ENCODE measurements at regions not wholly inside any gene's neighbourhood (a gene's known extent, or its start where the extent isn't known, plus 50 kb on each side); places are given as distances from the start of the nearest gene placed in this dataset.
"Not testable (repeated sequence)": the region's sequence is repeated elsewhere in the genome, so short reads cannot be mapped to it uniquely, and the experiment has no call there.

- no peak for FAIRE-seq
Measured at GRCh38 chr5:154618696-154619095, 136.5 kb upstream of the LARP1 start.

- no peak for FAIRE-seq
Measured at GRCh38 chr5:154614595-154614994, 136.6 kb upstream of the HAND1 start.

- no peak for FAIRE-seq
Measured at GRCh38 chr5:154614125-154614524, 136.1 kb upstream of the HAND1 start.

- FAIRE-seq = no peak
Measured at GRCh38 chr5:154612666-154613065, 134.6 kb upstream of the HAND1 start.

- no peak for FAIRE-seq
Measured at GRCh38 chr5:154611341-154611767, 133.3 kb upstream of the HAND1 start.

GRCh38 chr5:154610321-154611154 lies 132.5 kb upstream of the HAND1 start:
- FAIRE-seq = no peak

- FAIRE-seq = no peak
Measured at GRCh38 chr5:154609251-154609650, 131.2 kb upstream of the HAND1 start.

- no peak for FAIRE-seq
Measured at GRCh38 chr5:154608531-154609011, 130.5 kb upstream of the HAND1 start.

GRCh38 chr5:154607746-154608145 lies 129.7 kb upstream of the HAND1 start:
- no peak for FAIRE-seq

GRCh38 chr5:154606246-154606645 lies 128.2 kb upstream of the HAND1 start:
- no peak for FAIRE-seq

GRCh38 chr5:154603953-154604679 lies 126.1 kb upstream of the HAND1 start:
- FAIRE-seq = no peak

GRCh38 chr5:154603485-154603884 lies 125.5 kb upstream of the HAND1 start:
- no peak for FAIRE-seq

GRCh38 chr5:154603011-154603410 lies 125.0 kb upstream of the HAND1 start:
- no peak for FAIRE-seq

- no peak for FAIRE-seq
Measured at GRCh38 chr5:154601014-154601413, 123.0 kb upstream of the HAND1 start.

- no peak for FAIRE-seq
Measured at GRCh38 chr5:154598021-154598420, 120.0 kb upstream of the HAND1 start.

GRCh38 chr5:154596844-154597243 lies 118.8 kb upstream of the HAND1 start:
- FAIRE-seq = not testable (repeated sequence)

GRCh38 chr5:154595662-154596061 lies 117.6 kb upstream of the HAND1 start:
- no peak for FAIRE-seq

- FAIRE-seq = no peak
Measured at GRCh38 chr5:154593796-154594195, 115.8 kb upstream of the HAND1 start.

GRCh38 chr5:154593071-154593470 lies 115.0 kb upstream of the HAND1 start:
- FAIRE-seq = no peak

- FAIRE-seq = no peak
Measured at GRCh38 chr5:154590093-154590724, 112.2 kb upstream of the HAND1 start.

- FAIRE-seq = no peak
Measured at GRCh38 chr5:154589511-154589910, 111.5 kb upstream of the HAND1 start.

- FAIRE-seq = not testable (repeated sequence)
Measured at GRCh38 chr5:154588833-154589425, 110.9 kb upstream of the HAND1 start.
